Progenitor cell of endocrine pancreas (in vitro differentiated cells): ENCODE measurements at regions not wholly inside any gene's neighbourhood (a gene's known extent, or its start where the extent isn't known, plus 50 kb on each side); places are given as distances from the start of the nearest gene placed in this dataset.

ENCODE experiments used
- DNase-seq: peaks from one replicate; pipeline ENCODE4 v3.0.0; 2021; ENCODE audit warnings: low spot score; ENCODE audit not compliant: unreplicated experiment
- H3K27ac Mint-ChIP-seq: 2 replicates; pipeline ENCODE4 v1.8.0; 2021; ENCODE audit warnings: mild to moderate bottlenecking, moderate library complexity, mixed read lengths
- H3K27me3 Mint-ChIP-seq: 2 replicates; pipeline ENCODE4 v1.8.0; 2021; ENCODE audit warnings: mixed read lengths
- H3K36me3 Mint-ChIP-seq: 2 replicates; pipeline ENCODE4 v1.8.0; 2022; ENCODE audit warnings: mixed read lengths; ENCODE audit not compliant: insufficient read depth
- H3K4me1 Mint-ChIP-seq: 2 replicates; pipeline ENCODE4 v1.8.0; 2021; ENCODE audit warnings: low read depth, mixed read lengths
- H3K4me3 Mint-ChIP-seq: 2 replicates; pipeline ENCODE4 v1.8.0; 2021; ENCODE audit warnings: low read depth, mild to moderate bottlenecking, moderate library complexity, mixed read lengths
- H3K9me3 Mint-ChIP-seq: 2 replicates; pipeline ENCODE4 v1.8.0; 2021; ENCODE audit warnings: low read depth, mixed read lengths
- TF ChIP-seq, protein P1 (sequence below): fragments of 200-600 bp; sonication (generic); IDR thresholded peaks from one replicate; pipeline ENCODE4 v1.5.0; 2021; ENCODE audit warnings: antibody characterized with exemption, mild to moderate bottlenecking; ENCODE audit not compliant: unreplicated experiment

DNA sequence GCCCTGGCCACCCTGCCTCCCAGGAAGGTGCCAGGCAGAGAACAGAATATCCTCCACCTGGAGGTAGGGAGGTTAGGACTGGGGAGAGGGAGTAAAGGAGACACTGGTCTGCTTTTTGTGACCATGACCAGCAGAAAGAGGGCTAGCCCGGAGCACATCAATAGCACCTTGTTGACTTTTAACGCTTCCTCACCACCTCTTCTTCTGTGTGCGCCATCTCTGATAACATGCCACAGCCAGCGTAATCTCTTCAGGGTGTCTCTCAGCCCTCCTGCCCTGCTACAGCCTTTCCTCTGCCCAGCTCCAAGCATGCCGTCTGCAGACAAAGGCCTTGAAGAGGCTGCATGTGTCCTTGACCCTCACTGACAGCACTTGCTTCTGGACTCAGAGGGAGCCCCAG is 50.9 kb upstream of the GJA5 start:
- H3K27me3 Mint-ChIP-seq, result peaks cover 35% of the 10 kb centered on the region
- TF ChIP-seq, protein P1, sequence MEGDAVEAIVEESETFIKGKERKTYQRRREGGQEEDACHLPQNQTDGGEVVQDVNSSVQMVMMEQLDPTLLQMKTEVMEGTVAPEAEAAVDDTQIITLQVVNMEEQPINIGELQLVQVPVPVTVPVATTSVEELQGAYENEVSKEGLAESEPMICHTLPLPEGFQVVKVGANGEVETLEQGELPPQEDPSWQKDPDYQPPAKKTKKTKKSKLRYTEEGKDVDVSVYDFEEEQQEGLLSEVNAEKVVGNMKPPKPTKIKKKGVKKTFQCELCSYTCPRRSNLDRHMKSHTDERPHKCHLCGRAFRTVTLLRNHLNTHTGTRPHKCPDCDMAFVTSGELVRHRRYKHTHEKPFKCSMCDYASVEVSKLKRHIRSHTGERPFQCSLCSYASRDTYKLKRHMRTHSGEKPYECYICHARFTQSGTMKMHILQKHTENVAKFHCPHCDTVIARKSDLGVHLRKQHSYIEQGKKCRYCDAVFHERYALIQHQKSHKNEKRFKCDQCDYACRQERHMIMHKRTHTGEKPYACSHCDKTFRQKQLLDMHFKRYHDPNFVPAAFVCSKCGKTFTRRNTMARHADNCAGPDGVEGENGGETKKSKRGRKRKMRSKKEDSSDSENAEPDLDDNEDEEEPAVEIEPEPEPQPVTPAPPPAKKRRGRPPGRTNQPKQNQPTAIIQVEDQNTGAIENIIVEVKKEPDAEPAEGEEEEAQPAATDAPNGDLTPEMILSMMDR, result no peak
- no peaks in the 10 kb centered on the region for H3K4me1 Mint-ChIP-seq
- DNase-seq, result no peak
- no peaks in the 10 kb centered on the region for H3K36me3 Mint-ChIP-seq
- H3K27ac Mint-ChIP-seq, result no peak overlapping the region
- H3K9me3 Mint-ChIP-seq, result no peaks in the 10 kb centered on the region
- H3K4me3 Mint-ChIP-seq, result no peak overlapping the region

DNA sequence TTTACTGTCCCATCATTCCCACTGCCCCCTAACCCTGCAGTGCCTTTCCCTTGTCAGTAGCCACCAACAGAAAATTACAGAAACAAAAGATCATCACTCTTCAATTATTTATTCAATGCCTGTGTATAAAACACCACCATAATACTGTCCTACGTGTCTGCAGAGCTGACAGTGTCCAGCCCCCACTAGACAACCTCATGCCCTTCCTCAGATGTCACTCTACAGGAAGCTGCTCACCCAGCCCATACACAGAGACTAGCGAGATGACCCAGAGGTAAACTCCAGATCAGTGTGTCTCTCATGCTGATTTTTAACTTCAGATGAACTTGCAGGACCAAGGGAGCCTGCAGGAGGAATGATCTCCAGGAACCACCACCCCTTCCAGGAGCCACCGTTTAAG is 51.3 kb upstream of the GJA5 start:
- TF ChIP-seq, protein P1, result no peak
- H3K36me3 Mint-ChIP-seq, result no peaks in the 10 kb centered on the region
- no peak for DNase-seq
- H3K4me3 Mint-ChIP-seq, result no peak overlapping the region
- no peaks in the 10 kb centered on the region for H3K4me1 Mint-ChIP-seq
- H3K27me3 Mint-ChIP-seq, result peaks cover 36% of the 10 kb centered on the region
- H3K27ac Mint-ChIP-seq, result no peak overlapping the region
- H3K9me3 Mint-ChIP-seq, result no peaks in the 10 kb centered on the region

- no peaks in the 10 kb centered on the region for H3K36me3 Mint-ChIP-seq
Measured at GRCh38 chr1:147812799-147813198, 52.4 kb upstream of the GJA5 start.

GRCh38 chr1:147815503-147815902 is 55.1 kb upstream of the GJA5 start:
- H3K27me3 Mint-ChIP-seq, result peaks cover 36% of the 10 kb centered on the region
- DNase-seq, result no peak
- H3K9me3 Mint-ChIP-seq, result no peaks in the 10 kb centered on the region
- TF ChIP-seq, protein P1, result no peak
- H3K4me3 Mint-ChIP-seq, result no peak overlapping the region
- H3K4me1 Mint-ChIP-seq, result no peaks in the 10 kb centered on the region
- no peaks in the 10 kb centered on the region for H3K36me3 Mint-ChIP-seq
- no peak overlapping the region for H3K27ac Mint-ChIP-seq

More at GRCh38 chr1:147812799-147813198, 52.4 kb upstream of the GJA5 start:
- TF ChIP-seq, protein P1, result no peak
- no peak for DNase-seq
- H3K4me1 Mint-ChIP-seq, result no peaks in the 10 kb centered on the region
- no peak overlapping the region for H3K27ac Mint-ChIP-seq
- H3K27me3 Mint-ChIP-seq, result peaks cover 35% of the 10 kb centered on the region
- no peaks in the 10 kb centered on the region for H3K9me3 Mint-ChIP-seq
- H3K4me3 Mint-ChIP-seq, result no peak overlapping the region

- Mint-ChIP-seq H3K9me3 (no peaks in the 10 kb centered on the region), H3K27me3 (peaks cover 24% of the 10 kb centered on the region), H3K4me3 (no peak overlapping the region), H3K36me3 (no peaks in the 10 kb centered on the region), H3K27ac (no peak overlapping the region), H3K4me1 (no peaks in the 10 kb centered on the region)
- TF ChIP-seq, protein P1, result no peak
- DNase-seq, result no peak
Measured at GRCh38 chr1:147820761-147821297, 60.4 kb upstream of the GJA5 start.
